NCI-H2196 treated with DMSO at 0.1 percent for 48 hours (cell line): ENCODE measurements at regions not wholly inside any gene's neighbourhood (a gene's known extent, or its start where the extent isn't known, plus 50 kb on each side); places are given as distances from the start of the nearest gene placed in this dataset.
"Not testable (repeated sequence)": the region's sequence is repeated elsewhere in the genome, so short reads cannot be mapped to it uniquely, and the experiment has no call there.

ENCODE experiments used
- DNase-seq: peaks from one replicate; lab custom pipeline; 2025; ENCODE audit not compliant: unreplicated experiment; lab: John Stamatoyannopoulos, UW

DNA sequence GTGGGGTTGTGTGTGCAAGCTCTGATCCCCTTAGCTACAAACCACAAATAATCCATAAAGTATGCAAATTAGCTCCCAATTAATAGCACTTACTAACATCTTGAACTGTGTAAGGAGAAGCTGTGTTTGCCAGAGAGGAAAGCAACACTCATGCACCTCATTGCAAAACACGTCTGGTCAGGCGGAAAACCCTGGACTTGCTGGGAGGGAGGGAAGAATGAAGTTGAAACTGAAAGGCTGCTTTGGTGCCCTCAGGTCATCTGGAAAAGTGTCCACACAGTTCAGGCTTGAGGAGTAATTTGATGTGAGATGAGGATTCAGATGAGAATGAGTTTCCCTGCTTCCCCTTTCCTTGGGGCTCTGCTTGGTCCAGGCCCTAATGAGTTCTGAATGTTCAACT is 185.5 kb upstream of the ANKRD28 start:
- DNase-seq = no peak

DNA sequence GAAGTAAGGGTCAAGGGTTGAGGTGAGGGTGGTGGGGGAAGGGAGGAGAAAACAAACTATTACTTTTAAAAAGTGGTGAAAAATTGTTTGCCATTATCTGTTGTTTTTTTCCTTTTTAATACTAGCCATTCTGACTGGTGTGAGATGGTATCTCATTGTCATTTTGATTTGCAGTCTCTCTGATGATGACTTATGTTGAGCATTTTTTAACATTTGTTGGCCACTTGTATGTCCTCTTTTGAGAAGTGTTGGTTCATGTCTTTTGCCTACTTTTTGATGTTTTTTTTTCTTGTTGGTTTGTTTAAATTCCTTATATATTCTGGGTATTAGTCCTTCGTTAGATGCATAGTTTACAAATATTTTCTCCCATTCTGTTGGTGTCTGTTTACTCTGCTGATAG is 185.9 kb upstream of the ANKRD28 start:
- DNase-seq = no peak

DNA sequence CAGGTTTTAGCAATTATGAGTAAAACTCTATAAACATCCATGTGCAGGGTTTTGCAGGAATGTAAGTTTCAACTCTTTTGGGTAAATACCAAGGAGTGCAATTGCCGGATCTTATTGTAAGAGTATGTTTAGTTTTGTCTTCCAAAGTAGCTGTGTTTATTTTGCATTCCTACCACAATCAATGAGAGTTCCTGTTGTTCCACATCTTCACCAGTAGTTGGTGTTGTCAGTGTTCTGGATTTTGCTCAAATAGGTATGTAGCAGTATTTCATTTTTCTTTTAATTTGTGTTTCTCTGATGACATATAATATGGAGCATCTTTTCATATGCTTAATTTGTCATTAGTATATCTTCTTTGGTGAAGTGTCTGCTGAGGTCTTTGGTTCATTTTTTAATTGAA is 185.1 kb upstream of the GALNT15 start:
- no peak for DNase-seq

DNA sequence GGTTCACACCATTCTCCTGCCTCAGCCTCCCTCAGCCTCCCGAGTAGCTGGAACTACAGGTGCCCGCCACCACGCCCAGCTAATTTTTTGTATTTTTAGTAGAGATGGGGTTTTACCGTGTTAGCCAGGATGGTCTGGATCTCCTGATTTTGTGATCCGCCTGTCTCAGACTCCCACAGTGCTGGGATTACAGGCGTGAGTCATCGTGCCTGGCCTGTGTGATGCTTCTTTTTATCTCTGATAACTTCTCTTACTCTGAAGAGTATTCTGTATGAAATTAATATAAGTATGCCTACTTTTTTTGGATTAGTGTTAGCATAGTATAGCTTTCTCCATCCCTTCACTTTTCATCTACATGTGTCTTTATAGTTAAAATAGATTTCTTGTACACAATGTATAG is 180.8 kb upstream of the GALNT15 start:
- DNase-seq = not testable (repeated sequence)

DNA sequence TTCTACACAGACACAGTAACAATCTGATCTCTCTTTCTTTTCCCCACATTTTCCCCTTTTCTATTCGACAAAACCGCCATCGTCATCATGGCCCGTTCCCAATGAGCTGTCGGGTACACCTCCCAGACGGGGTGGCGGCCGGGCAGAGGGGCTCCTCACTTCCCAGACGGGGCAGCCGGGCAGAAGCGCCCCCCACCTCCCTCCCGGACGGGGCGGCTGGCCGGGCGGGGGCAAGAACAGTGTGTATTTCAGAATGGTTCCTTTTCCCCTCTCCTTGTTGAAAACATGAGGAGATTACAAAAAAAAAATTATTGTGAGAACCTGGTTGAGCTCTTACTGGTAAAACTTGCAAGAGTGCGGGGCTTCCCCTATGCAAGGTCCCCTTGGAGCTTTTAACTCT is 178.0 kb upstream of the GALNT15 start:
- not testable (repeated sequence) for DNase-seq

DNA sequence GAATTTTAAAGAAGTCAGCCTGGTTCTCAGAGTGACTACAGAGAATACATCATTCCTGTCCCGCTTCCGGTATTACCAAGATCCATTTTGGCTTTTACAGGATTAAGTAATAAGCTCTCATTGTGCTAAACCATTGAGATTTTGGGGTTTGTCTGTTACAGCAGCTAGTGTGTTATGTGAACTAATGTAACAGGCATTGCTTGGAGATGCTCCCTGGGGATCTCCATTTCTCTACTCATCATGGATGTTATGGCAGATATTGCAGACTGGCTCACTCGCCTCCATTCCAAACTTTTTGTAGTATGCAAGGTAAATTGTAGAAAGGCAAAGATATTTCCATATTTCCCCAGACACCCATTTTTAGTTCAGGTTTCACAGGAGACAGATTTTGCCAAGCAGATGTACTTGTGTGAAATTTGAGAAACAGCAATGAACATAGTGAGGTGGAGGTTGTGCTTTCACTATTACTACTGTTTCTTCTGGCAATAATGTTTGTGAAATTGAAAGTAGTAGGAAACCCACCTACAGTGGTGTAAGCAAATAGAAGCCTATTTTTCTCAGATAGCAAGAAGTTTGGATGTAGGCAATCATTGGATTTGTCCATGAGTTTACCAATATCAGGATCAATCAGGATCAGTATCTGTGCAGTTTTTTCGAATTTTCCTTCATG is 177.1 kb upstream of the GALNT15 start:
- DNase-seq = no peak

DNA sequence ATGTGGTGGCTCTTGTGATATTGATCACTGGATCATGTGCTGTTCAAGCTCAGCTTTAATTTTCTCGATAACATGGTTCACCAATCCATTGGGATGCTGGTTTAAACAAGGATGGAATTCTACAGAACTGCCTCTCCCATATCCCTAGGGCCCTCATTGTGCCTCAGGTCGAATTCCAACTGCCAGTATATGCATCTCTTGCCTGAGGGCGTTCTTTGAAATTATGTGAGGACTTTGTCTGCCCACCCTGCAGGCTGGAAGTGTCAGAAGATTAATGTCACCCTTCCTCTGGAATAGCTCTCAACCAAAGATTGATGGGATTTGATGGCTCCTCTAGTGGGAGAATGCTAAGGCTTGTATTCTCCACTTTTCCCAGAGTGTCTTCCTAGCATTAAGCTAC is 175.6 kb upstream of the GALNT15 start:
- DNase-seq = no peak

DNA sequence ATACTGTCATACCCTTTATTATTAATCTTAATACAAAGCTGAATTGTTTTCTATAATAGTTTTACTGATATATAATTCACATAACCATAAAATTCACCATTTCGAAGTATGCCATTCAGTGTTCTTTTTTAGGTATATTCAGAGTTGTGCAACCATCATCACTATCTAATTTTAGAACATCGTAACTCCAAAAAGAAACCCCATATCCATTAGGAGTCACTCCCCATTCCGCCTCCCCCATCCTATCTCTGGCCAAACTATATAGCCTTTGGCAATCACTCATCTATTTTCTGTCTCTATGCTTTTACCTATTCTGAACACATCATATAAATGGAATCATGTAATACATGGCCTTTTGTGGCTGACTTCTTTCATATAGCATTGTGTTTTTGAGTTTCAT is 169.7 kb upstream of the GALNT15 start:
- no peak for DNase-seq

DNA sequence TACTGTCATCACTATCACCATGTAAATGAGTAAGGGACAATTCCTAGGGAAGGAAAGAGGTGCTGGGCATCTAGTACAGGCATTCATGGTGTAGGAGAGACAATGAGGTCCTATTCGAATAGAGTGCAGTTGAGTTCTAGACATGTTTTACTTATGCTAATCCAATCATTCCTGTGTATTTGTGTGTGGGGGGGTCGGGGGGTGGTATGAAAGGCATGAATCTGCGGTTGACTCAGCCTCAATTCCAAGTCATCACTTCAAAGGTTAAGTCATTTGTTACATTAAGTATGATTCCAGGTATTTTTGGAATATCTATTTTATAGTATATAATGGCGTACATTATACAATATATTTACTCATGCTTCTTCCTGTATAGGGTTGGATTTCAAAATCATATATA is 163.1 kb upstream of the GALNT15 start:
- no peak for DNase-seq

DNA sequence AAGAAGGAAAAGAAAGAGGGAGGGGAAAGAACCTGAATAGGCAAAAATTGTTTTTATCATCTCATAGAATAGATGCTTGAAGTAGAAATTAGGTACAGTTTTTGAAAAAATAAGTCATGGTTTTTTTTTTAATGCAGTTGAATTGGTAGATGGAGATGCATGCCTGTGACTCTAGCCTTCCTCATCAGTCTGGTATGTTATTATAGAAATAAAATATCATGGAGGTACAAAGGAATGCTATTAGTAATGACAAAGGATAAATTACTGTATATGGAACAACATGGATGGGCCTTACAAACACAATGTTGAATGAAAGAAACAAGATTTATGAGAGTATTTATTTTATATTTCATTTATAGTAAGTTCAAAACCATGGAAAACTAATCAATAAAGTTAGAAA is 162.4 kb upstream of the GALNT15 start:
- no peak for DNase-seq

DNA sequence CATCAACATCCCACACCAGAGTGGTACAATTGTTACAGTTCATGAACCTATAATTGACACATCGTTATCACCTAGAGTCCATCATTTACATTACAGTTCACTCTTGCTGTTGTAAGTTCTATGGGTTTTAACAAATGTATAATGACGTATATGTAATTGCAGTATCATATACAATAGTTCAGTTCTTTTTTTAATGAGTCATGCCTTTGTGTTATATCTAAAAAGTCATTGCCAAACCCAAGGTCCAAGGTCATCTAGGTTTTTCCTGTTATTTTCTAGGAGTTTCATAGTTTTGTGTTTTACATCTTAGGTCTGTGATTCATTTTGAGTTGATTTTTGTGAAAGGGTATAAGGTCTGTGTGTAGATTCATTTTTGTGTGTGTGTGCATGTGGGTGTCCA is 160.9 kb upstream of the GALNT15 start:
- no peak for DNase-seq

DNA sequence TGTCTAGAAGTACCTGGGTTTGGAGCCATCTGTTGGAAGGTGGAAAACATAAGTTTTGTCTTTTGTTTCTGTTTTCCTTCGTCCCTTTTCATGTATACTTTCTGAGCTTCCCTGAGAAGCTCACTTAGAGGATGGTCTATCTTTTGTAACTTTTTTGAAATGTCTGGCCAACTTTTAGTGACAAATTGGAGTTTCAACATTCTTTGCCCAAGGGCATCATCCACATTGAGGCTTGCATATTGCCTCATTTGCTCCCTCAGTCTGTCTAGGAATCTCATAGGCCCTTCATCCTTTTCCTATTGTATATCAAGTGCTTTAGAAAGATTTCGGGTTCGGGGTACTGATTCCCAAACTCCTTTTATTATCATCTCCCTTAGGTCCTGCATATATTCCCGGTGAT is 152.7 kb upstream of the GALNT15 start:
- not testable (repeated sequence) for DNase-seq

DNA sequence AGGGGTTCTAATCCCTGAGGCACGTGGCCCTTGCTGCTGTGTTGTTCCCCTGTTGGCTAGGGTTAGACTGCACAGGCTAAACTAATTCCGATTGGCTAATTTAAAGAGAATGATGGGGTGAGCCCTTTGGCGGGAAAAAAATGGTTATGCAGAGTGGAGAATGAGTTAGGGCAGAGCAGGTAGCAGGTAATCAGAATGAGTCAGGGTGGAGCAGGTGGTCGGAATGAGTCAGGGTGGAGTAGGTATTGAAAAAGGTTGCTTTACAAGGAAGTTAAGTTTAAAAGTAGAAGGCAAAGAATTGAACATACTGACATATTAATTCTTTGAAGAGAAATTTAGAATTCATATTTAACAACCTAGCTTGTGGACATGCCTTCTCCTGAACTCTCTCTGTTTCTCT is 150.6 kb upstream of the GALNT15 start:
- not testable (repeated sequence) for DNase-seq

DNA sequence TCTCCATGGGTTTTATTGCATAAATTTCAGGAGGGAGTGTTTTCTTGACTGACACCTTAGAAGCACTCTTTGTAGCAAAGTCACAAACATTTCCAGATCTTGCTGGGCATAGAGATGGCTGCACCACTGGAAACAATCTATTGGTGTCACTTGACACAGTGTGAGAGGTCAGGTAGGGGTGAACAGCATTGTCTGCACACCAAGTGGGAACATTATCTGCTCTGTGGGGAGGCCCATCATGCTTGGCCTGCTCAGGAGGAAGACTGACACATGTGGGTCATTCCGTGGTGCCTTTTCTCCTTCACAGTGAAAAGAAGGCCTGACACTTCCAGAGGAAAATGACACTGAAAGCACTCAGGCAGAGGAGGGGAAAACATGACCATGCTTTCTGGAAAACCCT is 149.9 kb upstream of the GALNT15 start:
- no peak for DNase-seq

DNA sequence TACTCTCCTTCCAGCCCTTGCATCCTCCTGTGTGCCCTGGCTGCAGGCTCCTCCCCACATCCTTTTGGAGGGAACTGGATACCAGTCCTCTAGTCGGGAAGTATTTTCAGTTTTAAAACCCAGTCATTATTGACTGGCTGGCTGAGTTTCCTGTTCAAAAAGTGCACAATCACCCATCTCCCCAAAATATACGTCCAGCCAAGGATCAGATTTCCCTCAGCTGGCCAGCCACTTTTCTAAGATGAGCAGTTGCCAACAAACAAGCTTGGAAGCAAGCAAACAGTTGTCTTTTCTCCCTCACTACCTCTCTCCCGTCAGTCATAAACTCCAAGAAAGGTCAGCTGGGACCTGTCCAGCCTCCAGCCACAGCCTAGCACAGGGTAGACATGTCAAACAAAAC is 147.7 kb upstream of the GALNT15 start:
- no peak for DNase-seq

DNA sequence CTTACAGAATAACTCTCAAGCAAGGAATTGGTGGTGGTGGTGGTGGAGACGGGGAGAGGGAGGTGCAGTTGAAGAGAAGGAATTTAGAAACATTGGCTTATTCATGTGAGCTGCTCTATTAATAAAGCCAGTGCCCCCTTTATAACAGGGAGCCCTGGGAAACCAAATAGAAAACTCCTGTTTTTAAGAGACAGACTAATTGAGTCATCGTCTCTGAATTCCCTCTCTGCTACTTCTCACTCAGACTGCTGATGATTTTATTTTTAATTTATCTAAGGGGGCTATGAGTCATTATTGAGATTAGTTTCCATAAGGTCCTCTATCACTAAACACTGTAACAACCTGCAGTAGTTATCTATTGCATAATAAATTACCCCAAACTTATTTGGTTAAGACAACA is 145.9 kb upstream of the GALNT15 start:
- no peak for DNase-seq

DNA sequence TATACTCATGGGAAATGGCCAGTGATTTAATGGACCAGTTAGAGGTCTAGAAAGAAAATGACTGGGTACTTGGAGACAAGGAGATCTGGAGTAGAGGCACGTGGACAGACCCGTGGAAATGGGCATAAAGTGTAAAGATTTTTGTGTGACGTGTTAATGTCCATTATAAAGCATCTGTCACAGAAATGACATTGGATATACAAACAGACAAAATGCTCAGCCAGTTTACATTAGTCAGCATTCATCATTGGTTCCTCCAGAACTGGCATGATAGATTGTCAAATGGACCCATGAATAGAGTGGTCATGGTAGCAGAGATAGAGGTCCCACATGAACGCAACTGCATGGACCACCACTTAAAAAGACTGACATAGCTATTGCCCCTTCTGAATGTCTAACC is 144.1 kb upstream of the GALNT15 start:
- no peak for DNase-seq

DNA sequence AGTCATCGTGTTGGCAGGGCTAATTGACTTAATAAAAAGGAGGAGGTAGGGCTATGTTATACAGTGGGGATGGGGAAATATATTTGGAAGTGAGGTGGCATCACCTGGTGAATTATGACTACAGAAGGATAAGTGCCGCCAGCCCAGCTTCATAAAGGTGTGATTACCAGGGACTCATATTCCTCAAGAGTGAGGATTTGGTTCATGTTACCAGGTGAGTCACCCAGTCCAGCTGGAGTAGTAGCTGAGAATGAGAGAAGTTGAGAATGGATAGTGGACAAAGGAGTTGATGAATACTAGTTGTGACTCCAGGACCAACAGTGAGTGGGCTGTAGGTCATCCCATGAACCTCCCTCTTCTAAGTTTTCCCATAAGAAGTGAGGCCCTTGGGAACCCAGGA is 143.0 kb upstream of the GALNT15 start:
- no peak for DNase-seq

DNA sequence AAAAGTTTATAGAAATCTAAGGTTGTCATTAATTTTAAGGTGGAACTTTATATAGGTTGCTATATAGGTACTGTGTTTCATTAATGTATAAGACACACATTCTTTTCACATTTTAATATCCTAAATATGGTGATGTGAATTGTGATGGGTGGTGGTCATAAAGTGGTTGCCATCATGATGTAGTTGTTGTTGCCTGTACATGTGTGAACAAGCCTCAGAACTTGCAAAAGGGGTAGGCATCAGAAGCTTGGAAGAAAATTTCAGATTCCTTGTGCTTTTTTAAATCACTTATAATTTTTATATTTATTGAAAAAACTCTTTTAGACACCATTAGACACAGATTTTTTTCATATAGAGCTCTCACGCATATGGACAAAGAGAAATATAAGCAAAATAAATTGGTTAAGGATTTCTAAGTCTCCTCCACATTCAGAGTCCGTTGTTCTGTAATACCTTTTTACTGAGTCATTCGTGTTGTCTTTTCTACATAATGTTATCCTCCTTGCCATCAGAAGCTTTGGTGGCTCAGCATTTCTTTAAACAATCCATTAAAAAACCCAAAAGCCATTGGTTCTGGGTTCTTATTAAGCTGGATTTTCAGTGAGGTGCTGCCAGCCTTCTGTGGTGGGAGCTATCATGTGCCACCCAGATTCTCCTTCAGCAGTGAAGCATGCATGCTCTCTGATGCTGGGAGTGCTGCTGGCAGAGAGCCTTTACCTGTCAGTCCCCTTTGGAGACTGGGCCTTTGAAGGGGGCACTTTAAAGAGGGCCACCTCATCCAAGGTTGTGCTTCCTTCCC is 140.4 kb upstream of the GALNT15 start:
- DNase-seq = no peak

DNA sequence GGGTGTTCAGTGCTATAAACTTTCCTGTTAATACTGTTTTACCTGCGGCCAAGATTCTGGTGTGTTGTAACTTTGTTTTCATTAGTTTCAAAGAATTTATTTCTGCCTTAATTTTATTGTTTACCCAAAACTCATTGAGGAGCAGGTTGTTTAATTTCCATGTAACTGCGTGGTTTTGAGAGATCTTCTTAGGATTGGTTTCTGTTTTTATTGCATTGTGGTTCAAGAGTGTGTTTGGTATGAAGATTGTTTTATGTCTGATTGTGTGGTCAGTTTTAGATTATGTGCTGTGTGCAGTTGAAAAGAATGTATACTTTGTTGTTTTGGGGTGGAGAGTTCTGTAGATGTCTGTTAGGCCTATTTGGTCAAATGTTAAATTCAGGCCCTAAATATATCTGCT is 133.5 kb upstream of the GALNT15 start:
- no peak for DNase-seq

DNA sequence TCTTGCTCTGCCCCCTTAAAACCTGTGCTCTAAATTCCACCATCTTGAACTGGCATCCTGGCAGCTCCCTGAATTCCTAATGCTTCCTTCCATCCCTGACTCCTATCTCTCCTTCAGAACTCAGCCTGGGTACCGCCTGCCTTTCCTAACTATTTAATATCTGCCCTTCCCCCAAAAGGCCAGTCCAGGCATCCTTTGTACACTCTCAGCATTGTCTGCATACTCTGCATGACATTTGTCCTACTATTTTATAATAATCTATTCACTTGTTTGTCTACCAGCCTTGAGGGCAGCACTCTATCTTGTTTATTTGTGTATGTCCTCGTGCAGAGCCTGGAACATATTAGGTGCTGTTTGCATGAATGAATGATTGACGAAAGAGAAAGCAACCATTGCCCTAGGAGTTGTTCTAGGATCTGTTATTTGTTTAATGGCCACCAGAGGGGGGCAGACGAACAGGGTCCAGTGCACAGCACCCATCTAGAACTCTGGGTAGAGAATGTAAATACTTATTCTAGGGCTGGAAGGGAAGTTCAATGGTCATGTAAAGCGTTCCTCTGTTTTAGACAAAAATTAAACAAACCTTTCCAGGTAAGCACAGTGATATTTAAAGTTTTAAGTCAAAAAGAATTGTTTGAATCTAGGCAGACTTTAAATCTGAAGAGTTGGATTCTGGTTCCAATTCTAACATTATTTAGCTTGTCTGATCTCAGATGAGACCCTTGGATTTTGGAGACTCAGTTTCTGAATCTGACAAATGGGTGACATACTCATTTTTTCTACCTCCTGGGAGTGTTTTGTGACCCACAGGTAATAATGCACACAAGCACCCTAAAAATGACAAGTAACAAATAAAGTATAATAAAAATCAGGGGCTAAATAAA is 125.8 kb upstream of the GALNT15 start:
- no peak for DNase-seq
